ENCODE measurements at regions not wholly inside any gene's neighbourhood (a gene's known extent, or its start where the extent isn't known, plus 50 kb on each side); places are given as distances from the start of the nearest gene placed in this dataset.

DNA sequence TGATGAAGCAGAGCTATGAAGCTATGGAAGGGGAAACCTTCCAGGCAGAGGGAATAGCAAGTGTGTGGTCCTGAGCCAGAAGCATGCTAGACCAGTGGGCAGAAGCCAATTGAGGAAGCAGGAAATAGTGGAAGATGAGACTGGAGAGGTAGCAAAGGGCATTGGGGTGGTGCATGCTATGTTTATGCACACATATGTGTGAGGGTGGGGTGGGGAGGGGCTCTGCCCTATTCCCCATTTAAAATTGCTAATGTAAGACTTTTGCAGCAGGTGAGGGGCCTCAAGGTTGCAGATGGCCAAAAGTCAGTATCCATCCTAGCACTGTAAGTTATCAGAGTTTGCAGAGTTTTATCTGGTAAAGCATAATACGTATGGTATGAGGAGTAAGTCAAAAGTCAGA is 626.6 kb upstream of the KIRREL3 start:
- TF ChIP-seq, protein P1, sequence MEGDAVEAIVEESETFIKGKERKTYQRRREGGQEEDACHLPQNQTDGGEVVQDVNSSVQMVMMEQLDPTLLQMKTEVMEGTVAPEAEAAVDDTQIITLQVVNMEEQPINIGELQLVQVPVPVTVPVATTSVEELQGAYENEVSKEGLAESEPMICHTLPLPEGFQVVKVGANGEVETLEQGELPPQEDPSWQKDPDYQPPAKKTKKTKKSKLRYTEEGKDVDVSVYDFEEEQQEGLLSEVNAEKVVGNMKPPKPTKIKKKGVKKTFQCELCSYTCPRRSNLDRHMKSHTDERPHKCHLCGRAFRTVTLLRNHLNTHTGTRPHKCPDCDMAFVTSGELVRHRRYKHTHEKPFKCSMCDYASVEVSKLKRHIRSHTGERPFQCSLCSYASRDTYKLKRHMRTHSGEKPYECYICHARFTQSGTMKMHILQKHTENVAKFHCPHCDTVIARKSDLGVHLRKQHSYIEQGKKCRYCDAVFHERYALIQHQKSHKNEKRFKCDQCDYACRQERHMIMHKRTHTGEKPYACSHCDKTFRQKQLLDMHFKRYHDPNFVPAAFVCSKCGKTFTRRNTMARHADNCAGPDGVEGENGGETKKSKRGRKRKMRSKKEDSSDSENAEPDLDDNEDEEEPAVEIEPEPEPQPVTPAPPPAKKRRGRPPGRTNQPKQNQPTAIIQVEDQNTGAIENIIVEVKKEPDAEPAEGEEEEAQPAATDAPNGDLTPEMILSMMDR (conservative IDR thresholded peaks at IDR 0.05 in 1 of 2, IDR thresholded peaks at IDR 0.05 in 1 of 2; ENCODE audit: extremely low read depth in 1 of 2, insufficient read depth in 1 of 2, low read depth in 1 of 2, low read length in 2 of 2) = no peak
- TF ChIP-seq EZH2 (IDR thresholded peaks at IDR 0.05; ENCODE audit: borderline replicate concordance, low read length) = no peak
